IMR-90 (cell line): ENCODE measurements at regions not wholly inside any gene's neighbourhood (a gene's known extent, or its start where the extent isn't known, plus 50 kb on each side); places are given as distances from the start of the nearest gene placed in this dataset.

Source experiments
- CTCF ChIP-seq: conservative IDR thresholded peaks from 2 replicates; pipeline ENCODE4 v1.5.1; 2012; ENCODE audit warnings: mild to moderate bottlenecking, low read depth, low read length, improper control_type of control experiment
- RAD21 ChIP-seq: IDR thresholded peaks from 2 replicates; pipeline ENCODE4 v1.6.1; 2012; ENCODE audit warnings: low read length, improper control_type of control experiment
- RCOR1 ChIP-seq: IDR thresholded peaks from 2 replicates; pipeline ENCODE4 v1.6.1; 2012; ENCODE audit warnings: mild to moderate bottlenecking, low read length, improper control_type of control experiment; ENCODE audit not compliant: insufficient replicate concordance

GRCh38 chr6:113732384-113732966, 124.7 kb upstream of the MARCKS start:
- no peak for TF ChIP-seq RCOR1
- no peak for TF ChIP-seq RAD21
- TF ChIP-seq CTCF, result no peak
